ENCODE measurements at regions not wholly inside any gene's neighbourhood (a gene's known extent, or its start where the extent isn't known, plus 50 kb on each side); places are given as distances from the start of the nearest gene placed in this dataset.
"Not testable (repeated sequence)": the region's sequence is repeated elsewhere in the genome, so short reads cannot be mapped to it uniquely, and the experiment has no call there.

DNA sequence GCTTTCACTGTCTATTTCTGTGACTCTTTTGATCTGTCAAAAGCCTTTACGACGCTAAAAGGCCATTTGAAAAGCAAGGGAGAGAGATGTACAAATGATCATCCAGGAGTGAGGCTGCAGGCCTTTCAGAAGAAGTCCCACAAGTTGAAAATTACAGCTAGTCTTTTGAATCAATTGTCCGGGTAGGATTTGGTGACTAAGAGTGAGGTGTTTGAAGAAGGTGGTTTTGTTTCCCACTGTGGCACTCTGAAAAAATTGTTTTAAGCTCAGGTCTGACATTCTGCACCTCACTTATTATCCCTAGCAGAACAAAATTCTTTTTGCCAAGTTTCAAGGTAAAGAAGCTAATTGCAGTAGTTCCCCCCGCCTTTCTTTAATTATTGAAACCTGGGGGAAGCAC is 50.8 kb upstream of the TMEM108 start:
- no peak for DNase-seq (ENCODE audit: low read depth)

DNA sequence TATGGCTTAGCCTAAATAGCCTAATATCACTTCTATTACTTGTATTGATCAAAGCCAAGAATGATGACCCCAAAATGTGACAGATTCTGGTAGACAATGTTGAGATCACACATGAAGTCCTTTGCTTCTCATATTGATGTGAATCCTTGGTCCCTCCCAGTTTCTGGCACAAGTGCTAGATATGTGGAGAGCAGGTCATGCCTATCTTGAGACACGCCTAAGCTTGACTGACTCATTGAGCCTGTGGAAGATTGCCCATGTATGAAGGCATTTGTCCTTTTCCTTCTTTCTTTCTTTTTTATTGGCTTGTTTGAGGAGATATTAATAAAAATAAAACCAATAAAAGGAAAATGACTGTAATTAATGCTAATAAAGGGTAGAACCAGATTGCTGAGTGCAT is 54.0 kb upstream of the TMEM108 start:
- DNase-seq (ENCODE audit: low read depth), result no peak

DNA sequence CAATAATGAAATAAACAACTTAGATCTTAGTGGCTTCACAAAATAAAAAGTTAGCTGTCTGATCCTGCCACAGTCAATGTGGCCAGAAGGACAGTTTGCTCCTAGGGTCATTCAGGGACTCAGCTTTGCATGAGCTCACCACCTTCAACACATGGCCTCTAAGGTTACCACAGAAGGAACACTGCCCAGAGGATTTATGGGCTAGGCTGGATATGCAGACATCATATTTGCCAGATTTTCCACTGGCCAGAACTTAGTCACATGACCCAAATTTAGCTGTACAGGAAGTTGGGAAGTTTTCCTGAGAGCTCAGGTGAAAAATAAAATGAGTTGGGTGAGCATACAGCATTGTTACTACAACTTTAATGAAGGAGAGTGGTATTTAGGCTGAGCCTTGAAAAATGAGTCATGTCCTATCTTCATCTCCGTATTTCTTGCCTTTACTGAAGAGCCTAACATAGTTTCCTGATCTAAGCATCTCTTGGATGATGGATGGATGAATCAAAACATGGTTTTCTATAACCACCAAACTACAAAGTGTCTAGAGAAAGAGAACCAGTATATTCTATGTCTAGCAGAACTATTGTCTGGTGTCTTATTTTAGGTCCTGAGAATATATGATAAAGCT is 54.9 kb upstream of the TMEM108 start:
- no peak for DNase-seq (ENCODE audit: low read depth)

DNA sequence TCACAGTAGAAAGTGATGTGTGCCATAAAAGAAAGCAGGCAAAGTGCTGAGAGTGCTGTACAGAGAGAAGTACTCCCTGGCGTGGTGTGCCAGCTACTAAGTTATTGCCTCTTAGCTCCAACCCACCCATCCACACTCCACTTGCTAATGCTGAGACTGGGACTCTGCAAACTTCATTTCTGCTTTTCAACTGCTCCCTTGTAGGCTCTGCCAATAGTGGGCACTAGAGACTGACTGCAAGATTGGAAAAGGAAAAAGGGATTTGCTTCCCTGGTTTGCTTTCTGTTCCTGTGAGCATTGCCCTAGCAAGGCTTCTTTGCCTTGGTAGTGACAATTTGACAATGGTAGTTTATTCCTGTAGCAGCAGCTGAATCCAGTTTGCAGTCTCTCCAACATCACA is 56.5 kb upstream of the TMEM108 start:
- DNase-seq (ENCODE audit: low read depth), result no peak

DNA sequence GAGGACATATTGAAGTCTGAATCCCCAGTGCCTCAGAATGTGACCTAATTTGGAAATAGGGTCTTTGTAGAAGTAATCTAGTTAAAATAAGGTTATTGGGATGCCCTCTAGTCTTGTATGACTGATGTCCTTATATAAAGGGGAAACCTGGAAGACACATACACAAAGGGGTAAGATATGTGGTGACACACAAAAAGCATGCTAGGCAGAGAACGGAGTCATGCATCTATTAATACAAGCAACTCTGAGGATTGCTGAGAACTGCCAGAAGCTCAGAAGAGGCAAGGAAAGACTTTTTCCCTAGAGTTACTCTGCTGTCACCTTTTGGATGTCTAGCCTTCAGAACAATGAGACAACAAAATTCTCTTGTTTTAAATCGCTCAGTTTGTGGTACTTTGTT is 58.1 kb upstream of the TMEM108 start:
- no peak for DNase-seq (ENCODE audit: low read depth)

DNA sequence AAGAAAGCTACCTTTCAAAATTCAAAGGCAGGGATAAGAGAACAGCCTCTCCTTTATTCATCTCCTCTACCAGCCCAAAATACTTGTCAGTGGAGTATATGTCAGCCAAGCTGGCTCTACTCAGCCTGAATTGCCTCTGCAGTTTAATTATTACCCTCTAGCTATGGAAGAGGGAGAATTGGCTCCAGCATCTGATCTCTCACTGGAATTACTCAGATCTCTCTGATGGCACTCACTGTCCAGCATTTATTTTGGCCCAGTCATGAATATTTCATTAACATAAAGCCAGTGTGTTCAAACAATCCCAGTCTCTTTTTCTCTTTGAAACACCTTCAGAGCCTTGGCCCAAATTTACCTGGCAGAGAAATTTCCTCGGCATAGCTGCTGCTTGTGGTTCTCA is 58.6 kb upstream of the TMEM108 start:
- DNase-seq (ENCODE audit: low read depth), result no peak

DNA sequence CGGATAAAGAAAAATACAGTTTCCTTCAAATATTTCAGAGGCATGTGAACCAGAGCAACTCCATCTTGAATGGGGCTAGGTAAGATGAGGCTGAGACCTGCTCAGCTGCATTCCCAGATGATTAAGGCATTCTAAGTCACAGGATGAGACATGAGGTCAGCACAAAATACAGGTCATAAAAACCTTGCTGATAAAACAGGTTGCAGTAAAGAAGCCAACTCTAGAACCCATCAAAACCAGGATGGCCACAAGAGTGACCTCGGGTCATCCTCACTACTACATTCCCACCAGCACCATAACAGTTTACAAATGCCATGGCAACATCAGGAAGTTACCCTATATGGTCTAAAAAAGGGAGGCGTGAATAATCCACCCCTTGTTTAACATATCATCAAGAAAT is 59.2 kb upstream of the TMEM108 start:
- not testable (repeated sequence) for DNase-seq (ENCODE audit: low read depth)

DNA sequence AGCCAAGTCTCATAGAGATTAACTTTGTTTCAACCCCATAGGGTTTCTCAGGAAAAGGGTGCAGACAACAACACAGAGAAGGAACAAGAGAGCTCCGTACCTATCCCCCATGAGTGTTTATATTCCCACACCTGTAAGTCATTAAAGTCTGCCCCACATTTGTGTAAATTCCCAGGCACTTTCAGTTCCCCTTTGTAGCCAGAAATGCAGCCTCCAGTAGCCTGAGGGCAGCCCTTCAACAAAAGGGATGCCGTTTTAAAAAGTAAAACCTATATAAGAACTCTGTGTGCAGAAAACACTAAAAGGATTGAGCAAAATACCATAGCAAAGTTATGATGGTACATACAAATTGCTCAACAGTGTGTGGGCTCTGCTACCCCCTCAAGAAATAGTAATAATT is 59.7 kb upstream of the TMEM108 start:
- DNase-seq (ENCODE audit: low read depth), result no peak

DNA sequence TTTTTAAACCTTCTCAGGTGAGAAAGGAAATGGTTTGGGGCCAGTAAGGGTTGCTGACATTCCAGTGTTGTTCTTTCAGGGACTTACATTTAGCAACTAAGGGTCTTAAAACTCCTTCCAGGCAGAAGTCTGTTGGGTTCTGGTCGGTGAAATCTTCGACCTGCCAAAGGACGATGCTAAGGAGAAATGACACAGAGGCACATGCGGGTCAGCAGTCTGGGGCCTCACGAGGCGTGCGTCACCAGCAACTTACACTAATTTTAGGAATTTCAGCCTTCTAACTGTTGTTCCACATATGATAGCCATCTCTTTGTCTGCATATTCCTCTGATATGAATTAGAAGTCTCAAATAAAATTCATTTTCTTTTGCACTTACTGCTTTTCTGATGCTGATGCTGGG is 64.1 kb upstream of the TMEM108 start:
- DNase-seq (ENCODE audit: low read depth), result no peak

DNA sequence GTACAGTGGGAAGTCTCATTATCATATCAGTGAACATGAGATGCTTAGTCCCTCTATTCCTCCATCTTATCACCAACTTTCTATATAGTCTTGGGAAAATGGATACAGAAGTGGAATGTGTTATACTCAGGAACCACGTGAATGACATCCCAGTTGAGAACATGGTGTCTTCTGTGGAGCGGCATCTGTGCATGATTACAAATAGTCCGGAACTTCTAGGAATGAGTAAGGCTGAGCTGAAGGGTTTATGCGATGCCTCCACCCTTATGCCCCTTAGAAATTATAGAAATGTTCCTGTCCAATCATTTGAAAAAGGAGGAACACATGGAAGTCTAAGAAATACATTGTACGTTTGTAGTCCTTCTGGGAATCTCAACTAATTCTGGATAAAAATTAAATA is 64.8 kb upstream of the TMEM108 start:
- DNase-seq (ENCODE audit: low read depth), result no peak

DNA sequence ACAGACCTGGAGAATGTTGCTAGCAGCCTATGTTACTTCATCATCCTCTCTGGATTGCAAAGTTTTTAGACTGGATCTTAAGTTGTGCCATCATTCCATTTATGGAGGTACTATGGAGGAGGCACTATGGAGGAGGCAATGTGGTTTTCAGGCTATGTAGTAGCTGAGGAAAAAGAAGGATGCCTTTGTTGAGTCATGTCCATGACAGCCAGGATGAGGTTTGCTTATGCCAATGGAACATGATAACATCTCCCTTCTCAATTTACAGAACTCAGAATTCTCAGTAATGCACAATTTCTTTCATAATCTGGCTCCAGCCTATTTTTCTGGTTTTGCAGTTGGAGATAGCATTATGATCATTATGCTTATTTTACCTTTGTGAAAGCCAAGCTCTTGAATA is 65.9 kb upstream of the TMEM108 start:
- no peak for DNase-seq (ENCODE audit: low read depth)

DNA sequence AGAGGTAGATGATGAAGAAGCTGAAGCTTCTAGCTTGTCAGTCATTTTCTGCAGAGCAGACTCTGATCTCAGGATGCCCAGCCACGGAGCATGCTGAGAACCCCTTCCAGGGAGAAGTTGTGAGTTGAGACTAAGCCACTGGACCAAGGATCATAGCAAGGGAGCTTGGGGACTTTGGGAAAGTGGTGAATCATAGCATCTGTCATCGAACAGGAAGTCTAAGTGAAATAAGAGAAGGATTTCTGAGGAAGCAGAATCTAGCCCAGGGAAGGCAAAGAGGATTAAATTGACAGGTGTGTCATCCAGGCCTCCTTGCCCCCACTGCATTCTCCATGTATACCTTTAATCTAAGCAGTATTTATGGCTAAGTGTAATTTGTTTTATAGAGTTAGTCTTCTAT is 71.8 kb upstream of the TMEM108 start:
- no peak for DNase-seq (ENCODE audit: low read depth)

DNA sequence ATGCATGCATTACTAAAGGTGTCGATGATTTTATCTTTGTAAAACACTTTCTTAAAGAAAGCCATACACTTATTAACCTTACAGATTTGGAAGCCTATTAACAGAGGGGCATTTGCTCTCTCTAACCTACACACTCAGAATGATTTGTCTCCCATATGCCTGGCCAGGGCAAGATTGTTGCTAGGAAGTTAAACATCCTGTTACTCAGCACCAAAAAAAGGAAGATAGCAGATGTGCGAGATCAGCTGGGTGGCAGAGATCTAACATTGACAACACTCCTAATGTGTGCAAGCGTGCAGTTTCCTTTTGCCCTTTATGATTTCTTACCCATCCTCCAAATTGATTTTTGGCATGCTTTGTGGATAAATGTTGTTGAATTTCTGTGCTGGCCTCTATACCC is 73.9 kb upstream of the TMEM108 start:
- DNase-seq (ENCODE audit: low read depth), result no peak

DNA sequence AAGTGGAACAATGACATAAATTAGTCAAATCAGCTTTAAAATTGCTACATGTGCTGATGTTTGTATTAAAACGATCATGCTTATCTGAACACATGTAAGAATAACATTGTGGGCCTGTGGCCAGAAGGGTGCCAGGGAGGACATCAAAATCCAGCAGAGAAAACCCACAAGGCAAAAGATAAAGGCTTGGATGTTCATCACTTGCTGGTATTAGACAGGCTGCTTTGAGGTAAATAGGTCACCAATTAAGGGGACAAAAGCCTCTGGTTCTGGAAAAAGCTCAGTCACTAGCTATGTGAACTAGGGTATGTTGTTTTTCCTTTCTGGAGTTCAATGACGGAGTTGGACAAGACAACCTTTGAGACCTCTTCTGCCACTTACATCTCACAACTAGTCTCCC is 74.4 kb upstream of the TMEM108 start:
- DNase-seq (ENCODE audit: low read depth), result no peak

DNA sequence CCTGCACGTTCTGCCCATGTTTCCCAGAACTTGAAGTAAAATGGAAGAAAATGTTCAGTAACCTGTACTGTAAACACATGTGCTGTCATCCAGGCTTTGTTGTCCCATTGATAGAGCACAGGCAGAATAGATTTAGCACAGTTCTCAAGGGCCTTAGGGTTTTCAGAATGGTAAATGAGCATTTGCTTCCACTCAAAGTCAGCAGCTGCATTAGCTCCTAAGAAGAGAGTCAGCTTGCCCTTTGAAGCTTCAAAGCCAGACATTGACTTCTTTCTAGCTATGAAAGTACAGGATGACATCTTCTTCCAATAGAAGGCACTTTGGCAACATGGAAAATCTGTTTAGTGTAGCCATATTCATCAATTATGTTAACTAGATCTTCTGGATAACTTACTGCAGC is 76.2 kb upstream of the TMEM108 start:
- no peak for DNase-seq (ENCODE audit: low read depth)

DNA sequence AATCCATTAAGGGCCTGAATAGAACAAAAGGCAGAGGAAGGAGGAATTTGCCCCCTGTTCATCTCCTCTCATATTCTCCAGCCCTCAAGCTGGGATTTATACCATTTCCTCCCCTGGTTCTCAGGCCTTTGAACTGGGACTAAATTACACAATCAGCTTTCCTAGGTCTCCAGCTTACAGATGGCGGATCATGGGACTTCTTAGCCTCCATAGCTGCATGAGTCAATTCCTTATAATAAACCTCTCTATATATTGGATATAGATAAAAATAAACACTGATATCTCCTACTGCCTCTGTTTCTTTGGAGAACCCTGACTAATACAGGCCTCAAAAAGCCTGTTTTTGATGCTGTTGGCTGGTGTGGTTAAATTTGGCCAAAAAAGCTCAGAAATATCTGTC is 84.5 kb upstream of the TMEM108 start:
- no peak for DNase-seq (ENCODE audit: low read depth)

DNA sequence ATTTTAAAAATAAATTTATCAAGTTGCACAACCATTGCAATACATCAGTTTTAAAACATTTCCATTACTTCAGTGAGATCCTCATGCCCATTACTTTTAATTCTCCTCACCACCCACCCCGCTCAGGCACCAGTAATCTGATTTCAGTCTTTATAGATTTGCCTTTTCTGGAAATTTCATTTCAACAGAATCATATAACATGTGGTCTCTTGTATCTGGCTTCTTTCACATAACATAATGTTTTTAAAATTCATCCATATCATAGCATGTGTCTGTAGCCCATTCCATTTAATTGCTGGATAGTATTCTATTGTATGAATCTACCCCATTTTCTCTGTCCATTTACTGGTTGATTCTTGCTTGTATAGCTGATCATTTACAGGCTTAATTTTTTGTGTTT is 110.3 kb upstream of the TMEM108 start:
- DNase-seq (ENCODE audit: low read depth), result no peak

DNA sequence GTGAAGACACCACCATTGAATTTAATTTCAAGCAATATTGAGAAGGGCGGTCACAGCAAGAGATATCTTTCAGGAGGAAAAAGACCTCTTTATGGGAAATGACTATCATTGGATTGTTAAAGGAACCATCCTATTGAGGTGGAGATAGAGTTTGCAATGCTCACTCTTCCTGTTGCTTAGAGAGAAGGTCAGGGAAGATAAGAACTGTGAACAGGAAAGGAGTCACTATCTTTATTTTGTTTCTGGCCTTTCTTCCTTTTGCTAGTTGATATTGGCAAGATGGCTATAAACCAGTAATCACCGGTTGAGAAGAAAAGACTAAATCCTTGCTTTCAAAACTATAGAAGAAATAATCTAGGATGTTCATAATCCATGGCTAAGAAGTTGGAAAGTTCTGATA is 112.1 kb upstream of the TMEM108 start:
- DNase-seq (ENCODE audit: low read depth), result no peak

DNA sequence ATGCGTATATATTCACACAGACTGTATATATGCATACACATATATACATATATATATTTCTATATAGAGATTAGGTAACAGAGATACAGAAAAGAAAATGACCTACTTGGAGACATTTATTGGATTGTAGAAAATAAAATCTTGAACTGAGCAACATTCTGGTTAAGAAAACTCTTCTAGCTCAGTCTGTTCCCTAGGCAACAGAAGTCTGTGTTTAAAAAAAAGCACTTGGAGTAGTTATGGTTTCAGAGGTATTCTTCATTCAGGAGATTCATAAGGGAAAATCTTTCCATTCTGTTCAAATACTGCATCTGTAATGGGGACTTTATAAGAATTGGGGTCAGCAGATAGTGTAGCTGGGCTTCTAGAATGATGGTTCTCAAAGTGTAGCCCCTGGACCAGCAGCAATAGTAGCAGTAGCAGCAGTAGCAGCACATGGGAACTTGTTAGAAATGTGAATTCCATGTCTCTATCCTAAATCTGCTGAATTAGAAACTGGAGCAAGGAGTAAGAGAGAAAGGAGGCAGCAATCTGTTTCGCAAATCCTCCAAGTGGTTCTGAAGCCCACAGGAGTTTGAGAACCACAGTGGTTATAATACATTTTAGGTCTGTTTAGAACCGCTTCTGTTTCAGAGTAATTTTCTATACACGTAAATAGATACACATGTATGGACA is 112.8 kb upstream of the TMEM108 start:
- no peak for DNase-seq (ENCODE audit: low read depth)

DNA sequence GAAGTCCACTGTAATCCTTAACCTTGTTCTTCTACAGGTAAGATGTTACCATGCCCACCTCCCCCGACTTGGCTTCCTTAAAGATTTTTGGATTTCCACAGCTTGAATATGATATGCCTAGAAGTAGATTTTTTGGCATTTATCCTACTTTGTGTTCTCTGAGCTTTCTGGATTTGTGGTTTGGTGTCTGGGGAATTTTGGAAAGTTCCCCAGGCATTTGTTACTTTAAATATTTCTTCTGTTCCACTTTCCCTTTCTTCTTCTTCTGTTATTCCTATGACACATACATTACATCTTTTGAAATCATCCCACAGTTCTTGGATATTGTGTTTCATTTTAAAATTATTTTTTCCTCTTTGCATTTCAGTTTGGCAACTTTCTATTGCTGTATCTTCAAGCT is 122.1 kb upstream of the TMEM108 start:
- no peak for DNase-seq (ENCODE audit: low read depth)

DNA sequence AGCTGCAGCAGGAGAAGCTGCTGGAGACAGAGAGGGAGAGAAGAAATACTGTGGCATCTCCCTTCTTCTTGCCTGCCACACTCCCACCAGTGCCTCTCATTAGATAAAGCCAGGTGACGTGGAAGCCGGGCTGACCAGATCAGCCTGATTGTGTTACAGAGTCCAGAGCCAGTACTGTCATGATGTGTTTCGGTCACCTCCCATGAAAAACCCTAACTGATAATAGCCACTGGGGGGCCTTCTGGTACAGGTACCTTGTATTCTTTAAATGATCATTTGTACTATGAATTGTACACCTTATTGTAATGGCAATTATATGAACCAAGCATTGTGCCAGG is 125.8 kb upstream of the TMEM108 start:
- no peak for DNase-seq (ENCODE audit: low read depth)

DNA sequence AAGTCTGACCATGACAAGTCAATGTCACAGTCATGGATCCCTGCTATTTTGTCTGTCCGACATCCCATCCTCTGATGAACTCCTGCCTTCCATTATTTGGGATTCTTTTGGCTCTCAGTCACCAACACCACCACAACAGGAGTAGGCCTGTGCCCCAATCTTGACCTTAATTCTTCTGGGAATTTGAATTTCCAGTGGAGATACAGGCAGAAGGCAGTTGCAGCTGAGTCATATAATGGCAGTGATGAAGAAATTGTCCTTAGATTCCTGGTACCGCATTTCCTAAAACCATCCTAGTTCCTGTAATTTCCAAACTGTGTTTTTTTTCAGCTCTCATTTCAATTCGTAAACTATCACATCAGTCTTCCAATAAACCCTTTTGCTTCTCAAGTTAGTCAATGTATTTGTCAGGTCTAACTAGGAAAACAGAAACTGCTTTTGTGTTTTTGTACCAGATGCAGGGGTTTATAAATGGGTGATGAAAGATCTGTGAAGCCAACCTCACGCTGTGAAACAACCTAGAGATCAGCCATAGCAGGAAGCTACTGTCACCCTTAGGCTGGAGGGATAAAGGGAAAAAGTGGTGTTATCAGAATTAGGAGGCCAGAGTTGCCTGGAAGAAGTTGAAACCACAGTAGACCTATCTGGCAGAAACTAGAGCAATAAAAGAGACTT is 126.3 kb upstream of the TMEM108 start:
- DNase-seq (ENCODE audit: low read depth), result no peak

DNA sequence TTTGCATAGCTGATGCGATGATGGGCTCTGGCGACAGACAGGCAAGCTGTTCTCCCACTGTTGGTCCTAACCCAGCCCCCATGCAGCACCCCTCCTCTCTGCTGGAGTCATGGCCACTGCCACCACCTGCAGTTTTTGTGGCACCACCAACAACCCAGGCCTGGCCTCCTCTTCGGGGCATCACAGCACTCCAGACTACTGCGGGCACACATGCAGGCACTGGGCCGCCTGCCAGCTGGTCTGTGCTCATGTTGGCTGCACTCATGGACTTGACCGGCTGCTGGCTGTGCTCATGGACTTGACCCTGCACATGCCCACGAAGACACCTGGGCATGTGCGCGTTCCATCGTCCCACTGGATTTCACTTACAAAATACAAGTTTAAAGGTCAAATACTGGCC is 130.9 kb upstream of the TMEM108 start:
- DNase-seq (ENCODE audit: low read depth), result no peak

DNA sequence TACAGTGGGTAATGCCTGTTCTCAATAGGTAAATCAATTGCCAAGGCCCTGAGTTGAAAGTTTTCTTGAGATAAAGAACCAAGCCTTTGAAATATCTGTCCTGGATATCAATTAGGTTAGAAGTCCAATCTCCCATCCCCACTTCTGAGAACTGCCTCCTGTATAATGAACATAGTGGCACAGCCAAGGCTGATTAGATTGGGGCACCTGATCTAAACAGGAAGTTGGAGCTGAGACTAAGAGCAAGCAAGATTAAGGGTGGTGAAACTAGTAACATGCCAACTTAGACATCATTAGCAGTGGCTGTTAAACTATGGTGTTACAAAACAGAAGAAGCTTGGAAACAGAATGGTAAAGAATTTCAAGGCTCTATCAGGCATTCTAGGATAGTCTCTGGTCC is 137.7 kb upstream of the TMEM108 start:
- DNase-seq (ENCODE audit: low read depth), result no peak

All from forelimb muscle (tissue), 1 donor.